ENCODE measurements at regions not wholly inside any gene's neighbourhood (a gene's known extent, or its start where the extent isn't known, plus 50 kb on each side); places are given as distances from the start of the nearest gene placed in this dataset.

DNA sequence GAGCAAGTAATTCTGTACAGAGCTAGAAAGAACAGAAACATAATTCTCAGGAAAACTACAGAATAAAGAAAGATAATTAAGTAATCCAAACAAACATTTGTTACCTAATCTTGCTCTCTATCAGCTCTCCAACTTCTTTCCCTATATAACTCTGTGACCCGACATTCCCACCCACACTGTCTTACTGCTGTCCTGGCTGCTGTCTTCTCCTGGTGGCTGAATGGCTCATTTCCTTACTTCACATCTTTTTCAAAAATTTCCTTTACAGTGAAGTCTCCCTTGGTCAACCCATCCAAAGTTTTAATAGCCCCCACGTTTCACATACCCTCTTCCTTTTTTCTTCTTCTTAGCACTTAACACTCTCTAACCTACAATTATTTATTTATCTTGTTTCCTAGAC is 64.0 kb downstream of the HYCC1 start:
- Histone ChIP-seq H4K12ac (ENCODE audit: low read depth, low read length) (no peak overlapping the region), H2AFZ (ENCODE audit: insufficient read depth, low read length, poor library complexity) (no peak overlapping the region), H3K27ac (ENCODE audit: low read depth, low read length) (no peak overlapping the region), H3K36me3 (ENCODE audit: control insufficient read depth in 1 of 2, insufficient read depth in 2 of 2, low read length in 2 of 2) (no peaks in the 10 kb centered on the region), H3K4me1 (ENCODE audit: control insufficient read depth in 1 of 2, insufficient read depth in 2 of 2, low read length in 2 of 2) (peaks cover 2 to 5% of the 10 kb centered on the region in 2 experiments), H3K23ac (ENCODE audit: low read length) (no peak overlapping the region), H2BK120ac (ENCODE audit: insufficient read depth, low read length, poor library complexity) (no peak overlapping the region), H3K9ac (ENCODE audit: low read length) (no peak overlapping the region), H3K79me1 (ENCODE audit: low read length) (no peaks in the 10 kb centered on the region), H3K14ac (ENCODE audit: low read length) (no peak overlapping the region), H2BK12ac (ENCODE audit: low read length) (no peak overlapping the region), H3K4me3 (ENCODE audit: low read depth, low read length) (no peak overlapping the region), H2AK5ac (ENCODE audit: low read length) (no peak overlapping the region), H3K79me2 (ENCODE audit: control insufficient read depth, insufficient read depth, low read length, poor library complexity) (no peaks in the 10 kb centered on the region), H3K4me2 (ENCODE audit: low read length) (no peak overlapping the region), H4K91ac (ENCODE audit: low read depth, low read length) (no peak overlapping the region), H3K27me3 (ENCODE audit: insufficient read depth, low read length) (no peaks in the 10 kb centered on the region), H3K18ac (ENCODE audit: low read length) (no peak overlapping the region), H3K9me3 (ENCODE audit: insufficient read depth, low read depth, low read length) (no peaks in the 10 kb centered on the region), H3K4ac (ENCODE audit: low read depth, low read length) (no peak overlapping the region), H4K8ac (ENCODE audit: low read depth, low read length) (no peak overlapping the region), H2BK5ac (ENCODE audit: low read depth, low read length, poor library complexity) (no peak overlapping the region)
- 100% methylated on average over 1 of the region's 2 CpGs for WGBS (ENCODE audit: extremely low coverage, insufficient coverage, insufficient read length)
- DNase-seq = no peak

DNA sequence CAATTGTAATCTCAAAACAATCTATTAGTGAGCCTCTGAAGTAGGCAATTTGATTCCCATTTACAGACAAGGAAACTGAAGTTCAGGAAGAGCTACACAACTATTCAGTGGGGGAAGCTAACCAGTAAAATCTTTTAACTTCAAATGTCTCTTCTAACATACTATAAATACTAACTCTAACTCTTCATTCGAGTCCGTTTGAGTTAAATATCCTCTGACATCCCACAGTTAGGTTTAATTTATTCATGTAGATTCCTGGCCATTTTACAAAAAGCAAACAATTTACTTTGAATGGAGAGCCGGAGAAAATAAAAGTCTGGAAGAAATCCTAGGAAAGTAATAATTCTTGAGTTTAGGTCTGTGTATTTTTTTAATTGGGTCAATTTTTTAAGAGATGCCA is 64.7 kb downstream of the HYCC1 start:
- 100% methylated on average over 2 of the region's 3 CpGs for WGBS (ENCODE audit: extremely low coverage, insufficient coverage, insufficient read length)
- Histone ChIP-seq H3K9ac (ENCODE audit: low read length) (no peak overlapping the region), H3K79me2 (ENCODE audit: control insufficient read depth, insufficient read depth, low read length, poor library complexity) (no peaks in the 10 kb centered on the region), H3K36me3 (ENCODE audit: control insufficient read depth in 1 of 2, insufficient read depth in 2 of 2, low read length in 2 of 2) (no peaks in the 10 kb centered on the region), H2AFZ (ENCODE audit: insufficient read depth, low read length, poor library complexity) (no peak overlapping the region), H3K4ac (ENCODE audit: low read depth, low read length) (no peak overlapping the region), H4K8ac (ENCODE audit: low read depth, low read length) (no peak overlapping the region), H3K14ac (ENCODE audit: low read length) (no peak overlapping the region), H4K12ac (ENCODE audit: low read depth, low read length) (no peak overlapping the region), H3K27me3 (ENCODE audit: insufficient read depth, low read length) (no peaks in the 10 kb centered on the region), H4K91ac (ENCODE audit: low read depth, low read length) (no peak overlapping the region), H3K23ac (ENCODE audit: low read length) (no peak overlapping the region), H2BK5ac (ENCODE audit: low read depth, low read length, poor library complexity) (no peak overlapping the region), H3K9me3 (ENCODE audit: insufficient read depth, low read depth, low read length) (no peaks in the 10 kb centered on the region), H2BK120ac (ENCODE audit: insufficient read depth, low read length, poor library complexity) (no peak overlapping the region), H2AK5ac (ENCODE audit: low read length) (no peak overlapping the region), H3K4me1 (ENCODE audit: control insufficient read depth in 1 of 2, insufficient read depth in 2 of 2, low read length in 2 of 2) (peaks cover 2 to 5% of the 10 kb centered on the region in 2 experiments), H3K4me2 (ENCODE audit: low read length) (no peak overlapping the region), H3K18ac (ENCODE audit: low read length) (no peak overlapping the region), H3K4me3 (ENCODE audit: low read depth, low read length) (no peak overlapping the region), H3K27ac (ENCODE audit: low read depth, low read length) (no peak overlapping the region), H3K79me1 (ENCODE audit: low read length) (no peaks in the 10 kb centered on the region), H2BK12ac (ENCODE audit: low read length) (no peak overlapping the region)
- DNase-seq = no peak

DNA sequence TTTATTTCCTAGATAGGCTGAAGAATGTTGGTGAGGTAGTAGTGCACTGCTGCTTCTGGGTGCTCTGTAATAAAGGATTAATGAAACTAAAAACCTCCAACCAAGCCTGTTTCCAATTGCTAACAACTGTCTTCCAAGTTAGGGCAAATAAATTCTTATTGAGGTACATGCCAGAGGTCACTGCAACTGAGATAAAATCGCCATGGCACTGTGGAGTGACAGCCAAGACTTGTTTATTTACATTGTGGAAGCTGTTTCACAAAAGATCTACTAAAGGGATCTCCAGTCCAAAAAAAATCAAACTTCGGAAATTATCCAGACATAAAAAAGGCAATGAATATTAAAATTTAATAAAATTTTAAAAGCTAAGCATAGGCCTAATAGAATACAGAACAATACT is 65.2 kb downstream of the HYCC1 start:
- no peak overlapping the region for H2BK12ac ChIP-seq (ENCODE audit: low read length)
- no peak overlapping the region for H3K9ac ChIP-seq (ENCODE audit: low read length)
- H3K27ac ChIP-seq (ENCODE audit: low read depth, low read length) = no peak overlapping the region
- H3K79me2 ChIP-seq (ENCODE audit: control insufficient read depth, insufficient read depth, low read length, poor library complexity) = no peaks in the 10 kb centered on the region
- H3K14ac ChIP-seq (ENCODE audit: low read length) = no peak overlapping the region
- H3K18ac ChIP-seq (ENCODE audit: low read length) = no peak overlapping the region
- H2BK5ac ChIP-seq (ENCODE audit: low read depth, low read length, poor library complexity) = no peak overlapping the region
- H4K8ac ChIP-seq (ENCODE audit: low read depth, low read length) = no peak overlapping the region
- H4K12ac ChIP-seq (ENCODE audit: low read depth, low read length) = no peak overlapping the region
- no peak overlapping the region for H2BK120ac ChIP-seq (ENCODE audit: insufficient read depth, low read length, poor library complexity)
- no peak overlapping the region for H3K4me2 ChIP-seq (ENCODE audit: low read length)
- H3K4ac ChIP-seq (ENCODE audit: low read depth, low read length) = no peak overlapping the region
- no peaks in the 10 kb centered on the region for H3K9me3 ChIP-seq (ENCODE audit: insufficient read depth, low read depth, low read length)
- H3K23ac ChIP-seq (ENCODE audit: low read length) = no peak overlapping the region
- no peak overlapping the region for H2AFZ ChIP-seq (ENCODE audit: insufficient read depth, low read length, poor library complexity)
- no peak for DNase-seq
- peaks cover 2 to 5% of the 10 kb centered on the region in 2 experiments for H3K4me1 ChIP-seq (ENCODE audit: control insufficient read depth in 1 of 2, insufficient read depth in 2 of 2, low read length in 2 of 2)
- H3K79me1 ChIP-seq (ENCODE audit: low read length) = no peaks in the 10 kb centered on the region
- no peaks in the 10 kb centered on the region for H3K36me3 ChIP-seq (ENCODE audit: control insufficient read depth in 1 of 2, insufficient read depth in 2 of 2, low read length in 2 of 2)
- no peak overlapping the region for H4K91ac ChIP-seq (ENCODE audit: low read depth, low read length)
- no peaks in the 10 kb centered on the region for H3K27me3 ChIP-seq (ENCODE audit: insufficient read depth, low read length)
- no peak overlapping the region for H3K4me3 ChIP-seq (ENCODE audit: low read depth, low read length)
- no CpG with 5 or more reads among the region's 2 CpGs for WGBS (ENCODE audit: extremely low coverage, insufficient coverage, insufficient read length)
- H2AK5ac ChIP-seq (ENCODE audit: low read length) = no peak overlapping the region

DNA sequence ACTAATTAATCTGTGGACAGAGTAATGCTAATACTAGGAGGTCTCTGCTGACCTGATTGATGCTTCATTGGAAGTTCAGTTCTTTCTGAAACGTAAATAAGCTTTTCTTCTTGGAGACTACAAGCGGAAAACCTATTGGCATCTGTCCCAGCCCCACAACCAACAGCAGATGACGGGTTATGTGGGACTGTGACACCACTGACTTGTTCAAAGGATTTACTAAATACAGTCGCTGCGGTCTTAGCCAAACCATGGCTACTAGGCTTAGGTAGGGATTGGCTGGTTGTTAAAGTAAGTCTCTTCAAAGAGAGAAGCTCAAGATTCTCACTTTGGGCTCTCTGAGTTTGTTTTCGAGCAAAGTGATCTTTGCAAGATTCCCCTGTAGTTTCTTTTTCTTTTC is 68.3 kb downstream of the HYCC1 start:
- no peaks in the 10 kb centered on the region for H3K9me3 ChIP-seq (ENCODE audit: insufficient read depth, low read depth, low read length)
- no peak overlapping the region for H3K4me3 ChIP-seq (ENCODE audit: low read depth, low read length)
- no peak overlapping the region for H3K4ac ChIP-seq (ENCODE audit: low read depth, low read length)
- no peaks in the 10 kb centered on the region for H3K27me3 ChIP-seq (ENCODE audit: insufficient read depth, low read length)
- H3K36me3 ChIP-seq (ENCODE audit: control insufficient read depth in 1 of 2, insufficient read depth in 2 of 2, low read length in 2 of 2) = no peaks in the 10 kb centered on the region
- no peak overlapping the region for H2BK5ac ChIP-seq (ENCODE audit: low read depth, low read length, poor library complexity)
- no peak overlapping the region for H3K27ac ChIP-seq (ENCODE audit: low read depth, low read length)
- H3K4me2 ChIP-seq (ENCODE audit: low read length) = no peak overlapping the region
- no peak for DNase-seq
- no peak overlapping the region for H4K12ac ChIP-seq (ENCODE audit: low read depth, low read length)
- no peak overlapping the region for H2BK120ac ChIP-seq (ENCODE audit: insufficient read depth, low read length, poor library complexity)
- no peak overlapping the region for H2BK12ac ChIP-seq (ENCODE audit: low read length)
- no peak overlapping the region for H2AK5ac ChIP-seq (ENCODE audit: low read length)
- no peak overlapping the region for H2AFZ ChIP-seq (ENCODE audit: insufficient read depth, low read length, poor library complexity)
- no peak overlapping the region for H3K9ac ChIP-seq (ENCODE audit: low read length)
- no CpG with 5 or more reads among the region's 6 CpGs for WGBS (ENCODE audit: extremely low coverage, insufficient coverage, insufficient read length)
- no peak overlapping the region for H3K18ac ChIP-seq (ENCODE audit: low read length)
- H3K23ac ChIP-seq (ENCODE audit: low read length) = no peak overlapping the region
- H4K8ac ChIP-seq (ENCODE audit: low read depth, low read length) = no peak overlapping the region
- H3K14ac ChIP-seq (ENCODE audit: low read length) = no peak overlapping the region
- no peak overlapping the region for H4K91ac ChIP-seq (ENCODE audit: low read depth, low read length)
- no peaks in the 10 kb centered on the region for H3K79me1 ChIP-seq (ENCODE audit: low read length)
- no peaks in the 10 kb centered on the region for H3K79me2 ChIP-seq (ENCODE audit: control insufficient read depth, insufficient read depth, low read length, poor library complexity)
- no peaks in the 10 kb centered on the region for H3K4me1 ChIP-seq (ENCODE audit: control insufficient read depth in 1 of 2, insufficient read depth in 2 of 2, low read length in 2 of 2)

All from trophoblast cell (in vitro differentiated cells and primary cell).